ENCODE measurements at regions not wholly inside any gene's neighbourhood (a gene's known extent, or its start where the extent isn't known, plus 50 kb on each side); places are given as distances from the start of the nearest gene placed in this dataset.

- TF ChIP-seq MXD1 (CRISPR knock-in tag; IDR thresholded peaks at IDR 0.05) (no peak), ATF5 (CRISPR knock-in tag; IDR thresholded peaks at IDR 0.05; ENCODE audit: low read depth) (no peak), ZNF644 (CRISPR knock-in tag; IDR thresholded peaks at IDR 0.05; ENCODE audit: low read depth) (peak; percentile 35; the same call in 1 of the 2 replicates), TCF12 (IDR thresholded peaks at IDR 0.05) (no peak), TCF12 (CRISPR knock-in tag; IDR thresholded peaks at IDR 0.05) (no peak), ZSCAN29 (CRISPR knock-in tag; conservative IDR thresholded peaks at IDR 0.05) (no peak), MYC (CRISPR knock-in tag; IDR thresholded peaks at IDR 0.05; ENCODE audit: borderline replicate concordance) (no peak), PRMT3 (CRISPR knock-in tag; IDR thresholded peaks at IDR 0.05; ENCODE audit: borderline replicate concordance, low read depth) (no peak), SPEN (CRISPR knock-in tag; IDR thresholded peaks at IDR 0.05; ENCODE audit: low read depth) (no peak), TOE1 (CRISPR knock-in tag; IDR thresholded peaks at IDR 0.05) (no peak), SAP130 (CRISPR knock-in tag; IDR thresholded peaks at IDR 0.05; ENCODE audit: low read depth) (no peak), MXI1 (IDR thresholded peaks at IDR 0.05; ENCODE audit: borderline replicate concordance, low read depth, low read length) (no peak), ZNF446 (CRISPR knock-in tag; IDR thresholded peaks at IDR 0.05) (no peak), NR2C2 (CRISPR knock-in tag; IDR thresholded peaks at IDR 0.05; ENCODE audit: borderline replicate concordance) (0 out of 2 replicates have a peak, but pooled peaks have one; percentile 15), ELF1 (CRISPR knock-in tag; IDR thresholded peaks at IDR 0.05) (no peak), NFYB (CRISPR knock-in tag; IDR thresholded peaks at IDR 0.05) (no peak), MED1 (CRISPR knock-in tag; IDR thresholded peaks at IDR 0.05) (peak; percentile 29; the same call in 1 of the 2 replicates), ZBTB34 (CRISPR knock-in tag; IDR thresholded peaks at IDR 0.05) (no peak), MTA3 (CRISPR knock-in tag; IDR thresholded peaks at IDR 0.05) (no peak), NR2F6 (IDR thresholded peaks at IDR 0.05) (peak; percentile 41; the same call in 1 of the 2 replicates), NR2F6 (CRISPR knock-in tag; IDR thresholded peaks at IDR 0.05) (0 out of 2 replicates have a peak, but pooled peaks have one; percentile 31), KAT8 (CRISPR knock-in tag; IDR thresholded peaks at IDR 0.05) (0 out of 2 replicates have a peak, but pooled peaks have one; percentile 41), EHMT2 (IDR thresholded peaks at IDR 0.05; ENCODE audit: borderline replicate concordance, low read depth, low read length) (no peak), ARNT2 (CRISPR knock-in tag; IDR thresholded peaks at IDR 0.05; ENCODE audit: low read depth) (no peak), EEA1 (CRISPR knock-in tag; IDR thresholded peaks at IDR 0.05; ENCODE audit: borderline replicate concordance) (no peak), ZNF276 (CRISPR knock-in tag; IDR thresholded peaks at IDR 0.05; ENCODE audit: low read depth) (no peak), NPAS2 (CRISPR knock-in tag; IDR thresholded peaks at IDR 0.05; ENCODE audit: borderline replicate concordance) (no peak), HOXA7 (CRISPR knock-in tag; IDR thresholded peaks at IDR 0.05) (no peak)
These were observed 494.9 kb downstream of the NYAP2 start (continued) for GRCh38 chr2:225894236-225894980.
